OCI-LY1 (cell line): ENCODE measurements at regions not wholly inside any gene's neighbourhood (a gene's known extent, or its start where the extent isn't known, plus 50 kb on each side); places are given as distances from the start of the nearest gene placed in this dataset.

Source experiments
- CTCF ChIP-seq: fragments of 200-600 bp; sonication (generic), shearing (Covaris generic); IDR thresholded peaks from 2 replicates; pipeline ENCODE4 v1.5.1; 2017; ENCODE audit warnings: mild to moderate bottlenecking, antibody characterized with exemption, low read length, moderate library complexity, mixed read lengths
- EZH2 ChIP-seq: fragments of 200-600 bp; sonication (generic), shearing (Covaris generic); IDR thresholded peaks from 2 replicates; pipeline ENCODE4 v1.8.0; 2017; ENCODE audit warnings: borderline replicate concordance, mixed run types, mild to moderate bottlenecking, antibody characterized with exemption, low read length, moderate library complexity, mixed read lengths

- TF ChIP-seq CTCF (no peak), EZH2 (no peak)
Observed at GRCh38 chr11:29300420-29300819, 716.4 kb downstream of the KCNA4 start.
